ENCODE measurements at regions not wholly inside any gene's neighbourhood (a gene's known extent, or its start where the extent isn't known, plus 50 kb on each side); places are given as distances from the start of the nearest gene placed in this dataset.

GRCh38 chr10:9294132-9294663, 1239.7 kb downstream of the GATA3 start (continued):
- TF ChIP-seq PRDM15 (CRISPR knock-in tag; IDR thresholded peaks at IDR 0.05) (no peak), MTA2 (IDR thresholded peaks at IDR 0.05; ENCODE audit: low read depth) (no peak), POU2F2 (IDR thresholded peaks at IDR 0.05; ENCODE audit: borderline replicate concordance, low read depth, low read length) (no peak), SMAD5 (IDR thresholded peaks at IDR 0.05; ENCODE audit: low read depth) (no peak)

DNA sequence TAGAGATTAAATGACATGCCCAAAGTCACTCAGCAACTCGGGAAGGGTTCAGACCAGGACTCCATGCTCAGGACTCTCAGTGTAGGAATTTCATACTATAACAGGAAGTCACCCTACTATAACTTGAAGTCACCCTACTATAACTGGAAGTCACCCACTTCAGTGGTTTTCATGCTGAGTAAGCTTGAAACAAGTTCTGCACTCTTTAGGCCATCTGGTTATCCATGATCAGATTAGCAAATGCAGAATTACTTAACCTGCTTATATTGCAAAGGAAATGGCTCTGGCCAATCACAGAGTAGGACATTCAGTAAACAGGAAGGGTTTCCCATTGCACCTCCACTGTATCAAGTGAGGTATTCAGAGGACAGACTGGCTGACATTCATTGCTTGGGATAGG, 1240.4 kb downstream of the GATA3 start:
- ChIA-PET SMC1A (ENCODE audit: uncharacterized antibody, unreplicated experiment) (interaction anchor here (0.5 to 1.8 kb wide), 4 partner anchors 9 to 1428 kb away, joined by 3 to 4 read pairs (median 3); no protein-coding TSS in a partner anchor), POLR2A (no interaction called here), RAD21 (ENCODE audit: unreplicated experiment) (no interaction called here), CTCF (no interaction called here)
- Histone ChIP-seq H3K4me3 (no peak overlapping the region), H3K4me2 (ENCODE audit: control insufficient read depth, insufficient read depth) (peak overlapping the region; percentile 50; the same call in 1 of the 2 replicates), H4K20me1 (ENCODE audit: control insufficient read depth, insufficient read depth) (no peaks in the 10 kb centered on the region), H2AFZ (ENCODE audit: control insufficient read depth, low read depth, low read length) (no peak overlapping the region), H3K27me3 (replicated peaks in 1 of 2; ENCODE audit: control insufficient read depth in 2 of 2, insufficient read depth in 2 of 2, low read length in 1 of 2) (no peaks in the 10 kb centered on the region), H3K9me3 (replicated peaks; ENCODE audit: control insufficient read depth, insufficient read depth, low read length) (no peaks in the 10 kb centered on the region; the same call in 2 of the 3 replicates), H3K4me1 (ENCODE audit: control insufficient read depth, insufficient read depth, low read length) (peaks cover 6% of the 10 kb centered on the region), H3K27ac (ENCODE audit: control insufficient read depth, insufficient read depth) (no peak overlapping the region), H3K36me3 (ENCODE audit: control insufficient read depth in 2 of 2, insufficient read depth in 2 of 2, low read length in 1 of 2) (no peaks in the 10 kb centered on the region), H3K79me2 (ENCODE audit: control insufficient read depth, insufficient read depth, low read length) (no peaks in the 10 kb centered on the region), H3K9ac (ENCODE audit: control insufficient read depth, insufficient read depth, low read length) (no peak overlapping the region)
- WGBS (ENCODE audit: insufficient coverage, insufficient replicate concordance, low lambda C conversion rate, missing lambda C conversion rate): 0% methylated on average over 1 of the region's 1 CpG
- intact Hi-C loops (cut with micrococcal nuclease; ENCODE audit: unreplicated experiment) (no loop called here), in situ Hi-C loops (cut with MboI) (loop anchor here (5.0 kb wide), 1 partner anchor 1428 kb away; no protein-coding TSS in a partner anchor)
- BruUV-seq (replicated peaks): no TSS peak
- TF ChIP-seq, protein P1, sequence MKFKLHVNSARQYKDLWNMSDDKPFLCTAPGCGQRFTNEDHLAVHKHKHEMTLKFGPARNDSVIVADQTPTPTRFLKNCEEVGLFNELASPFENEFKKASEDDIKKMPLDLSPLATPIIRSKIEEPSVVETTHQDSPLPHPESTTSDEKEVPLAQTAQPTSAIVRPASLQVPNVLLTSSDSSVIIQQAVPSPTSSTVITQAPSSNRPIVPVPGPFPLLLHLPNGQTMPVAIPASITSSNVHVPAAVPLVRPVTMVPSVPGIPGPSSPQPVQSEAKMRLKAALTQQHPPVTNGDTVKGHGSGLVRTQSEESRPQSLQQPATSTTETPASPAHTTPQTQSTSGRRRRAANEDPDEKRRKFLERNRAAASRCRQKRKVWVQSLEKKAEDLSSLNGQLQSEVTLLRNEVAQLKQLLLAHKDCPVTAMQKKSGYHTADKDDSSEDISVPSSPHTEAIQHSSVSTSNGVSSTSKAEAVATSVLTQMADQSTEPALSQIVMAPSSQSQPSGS (IDR thresholded peaks at IDR 0.05; ENCODE audit: low read length): peak; percentile 40; the same call in 1 of the 2 replicates
- no peak for TF ChIP-seq NR2C2 (IDR thresholded peaks at IDR 0.05; ENCODE audit: borderline replicate concordance, control insufficient read depth, insufficient read length, low read depth)
- TF ChIP-seq, protein P2, sequence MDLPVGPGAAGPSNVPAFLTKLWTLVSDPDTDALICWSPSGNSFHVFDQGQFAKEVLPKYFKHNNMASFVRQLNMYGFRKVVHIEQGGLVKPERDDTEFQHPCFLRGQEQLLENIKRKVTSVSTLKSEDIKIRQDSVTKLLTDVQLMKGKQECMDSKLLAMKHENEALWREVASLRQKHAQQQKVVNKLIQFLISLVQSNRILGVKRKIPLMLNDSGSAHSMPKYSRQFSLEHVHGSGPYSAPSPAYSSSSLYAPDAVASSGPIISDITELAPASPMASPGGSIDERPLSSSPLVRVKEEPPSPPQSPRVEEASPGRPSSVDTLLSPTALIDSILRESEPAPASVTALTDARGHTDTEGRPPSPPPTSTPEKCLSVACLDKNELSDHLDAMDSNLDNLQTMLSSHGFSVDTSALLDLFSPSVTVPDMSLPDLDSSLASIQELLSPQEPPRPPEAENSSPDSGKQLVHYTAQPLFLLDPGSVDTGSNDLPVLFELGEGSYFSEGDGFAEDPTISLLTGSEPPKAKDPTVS (IDR thresholded peaks at IDR 0.05; ENCODE audit: low read depth, low read length): no peak
- TF ChIP-seq JUNB (IDR thresholded peaks at IDR 0.05): peak; percentile 30; the same call in 1 of the 2 replicates
- TF ChIP-seq MEF2A (IDR thresholded peaks at IDR 0.05; ENCODE audit: insufficient read depth, low read depth, low read length): peak; percentile 63; the same call in 1 of the 2 replicates
- peak; percentile 71 for TF ChIP-seq RUNX3 (IDR thresholded peaks at IDR 0.05; ENCODE audit: low read length)
- TF ChIP-seq NFIC (IDR thresholded peaks at IDR 0.05; ENCODE audit: low read depth, low read length): 0 out of 2 replicates have a peak, but pooled peaks have one; percentile 20
- TF ChIP-seq NFYB (IDR thresholded peaks at IDR 0.05; ENCODE audit: insufficient read depth, low read depth, low read length): 0 out of 2 replicates have a peak, but pooled peaks have one; percentile 12
- ATAC-seq (peak; percentile 44; the same call in 2 of the 3 replicates), FAIRE-seq (peak; percentile 31), DNase-seq (ENCODE audit: low read depth, low spot score) (no peak)
